ENCODE measurements at regions not wholly inside any gene's neighbourhood (a gene's known extent, or its start where the extent isn't known, plus 50 kb on each side); places are given as distances from the start of the nearest gene placed in this dataset.

GRCh38 chr5:54630738-54631359 lies 113.3 kb downstream of the SNX18 start:
- Mint-ChIP-seq H3K4me1 (ENCODE audit: low read depth) (peaks cover 12% of the 10 kb centered on the region), H3K9me3 (ENCODE audit: low read depth) (no peaks in the 10 kb centered on the region), H3K36me3 (ENCODE audit: insufficient read depth) (peaks cover 1% of the 10 kb centered on the region), H3K4me3 (ENCODE audit: low read depth) (no peak overlapping the region), H3K27me3 (no peaks in the 10 kb centered on the region), H3K27ac (no peak overlapping the region)
- no peak for TF ChIP-seq CTCF (IDR thresholded peaks at IDR 0.05; ENCODE audit: unreplicated experiment)
- no peak for DNase-seq (ENCODE audit: low spot score, unreplicated experiment)

DNA sequence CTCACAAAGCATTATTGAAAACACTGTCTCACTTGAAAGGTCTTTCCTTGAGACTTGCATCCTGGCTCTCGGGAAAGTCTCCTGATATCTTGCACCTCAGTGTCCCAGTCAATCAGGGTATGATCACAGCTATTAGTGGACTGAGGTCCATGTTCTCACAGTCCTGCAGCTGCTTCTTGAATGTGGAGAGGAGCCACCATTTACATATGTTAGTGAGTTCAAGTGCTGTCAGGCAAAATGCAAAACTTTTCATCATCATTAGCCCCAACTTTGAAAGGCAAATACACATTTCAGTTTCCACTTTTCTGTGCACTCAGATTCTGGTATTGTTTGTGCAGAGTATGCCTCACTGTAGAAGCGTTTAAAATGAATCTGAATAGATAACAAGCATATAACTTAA lies 111.6 kb downstream of the SNX18 start:
- no peak for DNase-seq (ENCODE audit: low spot score, unreplicated experiment)
- no peak overlapping the region for H3K4me3 Mint-ChIP-seq (ENCODE audit: low read depth)
- H3K36me3 Mint-ChIP-seq (ENCODE audit: insufficient read depth): peaks cover 1% of the 10 kb centered on the region
- no peak for TF ChIP-seq CTCF (IDR thresholded peaks at IDR 0.05; ENCODE audit: unreplicated experiment)
- peaks cover 12% of the 10 kb centered on the region for H3K4me1 Mint-ChIP-seq (ENCODE audit: low read depth)
- no peaks in the 10 kb centered on the region for H3K9me3 Mint-ChIP-seq (ENCODE audit: low read depth)
- H3K27me3 Mint-ChIP-seq: no peaks in the 10 kb centered on the region
- H3K27ac Mint-ChIP-seq: no peak overlapping the region

DNA sequence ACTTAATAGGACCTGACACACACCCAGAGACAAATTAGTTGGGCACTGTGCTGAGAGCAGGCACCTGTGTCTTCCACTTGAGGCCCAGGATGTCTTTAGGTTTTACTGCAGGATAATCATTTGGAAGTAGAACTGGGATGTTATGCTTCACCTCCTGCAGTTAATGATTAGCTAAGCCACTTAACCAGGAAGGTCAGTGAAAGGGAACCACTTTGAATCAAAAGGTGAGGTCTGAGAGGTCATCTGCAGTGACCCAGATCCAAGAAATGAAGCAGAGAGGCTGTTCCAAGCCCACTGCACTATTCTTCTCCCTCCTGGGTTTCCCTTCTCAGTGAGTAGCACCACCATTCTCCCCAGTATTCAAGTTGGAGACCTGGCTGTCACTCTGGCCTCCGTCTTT lies 110.5 kb downstream of the SNX18 start:
- no peak for TF ChIP-seq CTCF (IDR thresholded peaks at IDR 0.05; ENCODE audit: unreplicated experiment)
- peaks cover 13% of the 10 kb centered on the region for H3K4me1 Mint-ChIP-seq (ENCODE audit: low read depth)
- no peak overlapping the region for H3K27ac Mint-ChIP-seq
- H3K27me3 Mint-ChIP-seq: no peaks in the 10 kb centered on the region
- no peaks in the 10 kb centered on the region for H3K9me3 Mint-ChIP-seq (ENCODE audit: low read depth)
- no peak for DNase-seq (ENCODE audit: low spot score, unreplicated experiment)
- H3K4me3 Mint-ChIP-seq (ENCODE audit: low read depth): no peak overlapping the region
- peaks cover 1% of the 10 kb centered on the region for H3K36me3 Mint-ChIP-seq (ENCODE audit: insufficient read depth)

GRCh38 chr5:54626407-54626806 lies 108.8 kb downstream of the SNX18 start:
- no peaks in the 10 kb centered on the region for H3K9me3 Mint-ChIP-seq (ENCODE audit: low read depth)
- peaks cover 14% of the 10 kb centered on the region for H3K4me1 Mint-ChIP-seq (ENCODE audit: low read depth)
- DNase-seq (ENCODE audit: low spot score, unreplicated experiment): no peak
- no peak overlapping the region for H3K27ac Mint-ChIP-seq
- no peak overlapping the region for H3K4me3 Mint-ChIP-seq (ENCODE audit: low read depth)
- H3K36me3 Mint-ChIP-seq (ENCODE audit: insufficient read depth): peaks cover 1% of the 10 kb centered on the region
- no peak for TF ChIP-seq CTCF (IDR thresholded peaks at IDR 0.05; ENCODE audit: unreplicated experiment)
- H3K27me3 Mint-ChIP-seq: no peaks in the 10 kb centered on the region

GRCh38 chr5:54624805-54625568 lies 107.4 kb downstream of the SNX18 start:
- DNase-seq (ENCODE audit: low spot score, unreplicated experiment): no peak
- H3K27me3 Mint-ChIP-seq: no peaks in the 10 kb centered on the region
- peaks cover 18% of the 10 kb centered on the region for H3K4me1 Mint-ChIP-seq (ENCODE audit: low read depth)
- H3K4me3 Mint-ChIP-seq (ENCODE audit: low read depth): no peak overlapping the region
- no peak overlapping the region for H3K27ac Mint-ChIP-seq
- H3K36me3 Mint-ChIP-seq (ENCODE audit: insufficient read depth): peaks cover 1% of the 10 kb centered on the region
- TF ChIP-seq CTCF (IDR thresholded peaks at IDR 0.05; ENCODE audit: unreplicated experiment): no peak
- H3K9me3 Mint-ChIP-seq (ENCODE audit: low read depth): no peaks in the 10 kb centered on the region
